Thyroid gland (tissue), 4 donors: ENCODE measurements at regions not wholly inside any gene's neighbourhood (a gene's known extent, or its start where the extent isn't known, plus 50 kb on each side); places are given as distances from the start of the nearest gene placed in this dataset.

Experiments used
- CTCF ChIP-seq, 6 experiments: fragments of 200-600 bp in 3 of 6; fragments of 450-650 bp in 3 of 6; sonication (generic) in 3 of 6; IDR thresholded peaks; one replicate each; pipeline ENCODE4 v1.5.1; 2016 to 2019; ENCODE audit warnings: antibody characterized with exemption in 6 of 6, mild to moderate bottlenecking in 2 of 6, inconsistent platforms in 1 of 6, moderate library complexity in 1 of 6
- POLR2A ChIP-seq, 2 donors: fragments of 450-650 bp; IDR thresholded peaks; one replicate each; pipeline ENCODE4 v1.6.1; 2017; ENCODE audit warnings: antibody characterized with exemption in 2 of 2, mild to moderate bottlenecking in 2 of 2, moderate library complexity in 1 of 2

- TF ChIP-seq CTCF (IDR thresholded peaks at IDR 0.05), result no peak
- TF ChIP-seq POLR2A (IDR thresholded peaks at IDR 0.05), result no peak
These were observed 90.3 kb downstream of the C16orf95 start for GRCh38 chr16:87226926-87227295.
